HCT116 (cell line): ENCODE measurements at regions not wholly inside any gene's neighbourhood (a gene's known extent, or its start where the extent isn't known, plus 50 kb on each side); places are given as distances from the start of the nearest gene placed in this dataset.

ENCODE experiments used
- ATAC-seq: fragments of 200-7000 bp; cut with Tn5 transposase; 2 replicates; pipeline ENCODE4 v1.9.1; 2020; ENCODE audit warnings: mild to moderate bottlenecking, moderate library complexity
- BruUV-seq: library from RNA; stranded (reverse); fragments of 400-500 nt; replicated peaks from 2 replicates; lab custom pipeline; 2021; lab: Mats Ljungman, UMichigan
- CTCF ChIA-PET: fragments of 300-600 bp; sonication (Branson Sonifier 250); formaldehyde crosslinking; loops from one replicate; lab custom pipeline; 2021; ENCODE audit warnings: antibody characterized with exemption; lab: Charles Lee
- POLR2A ChIA-PET: fragments of 300-600, 350-600 bp; sonication (Branson Sonifier 250); formaldehyde crosslinking; loops from one replicate; lab custom pipeline; 2021; ENCODE audit warnings: antibody characterized with exemption; lab: Charles Lee
- RAD21 ChIA-PET, 2 experiments: fragments of 300-600 bp; sonication (Branson Sonifier 250); formaldehyde crosslinking; loops; one replicate each; lab custom pipeline; 2023; ENCODE audit warnings: low total read pairs in 2 of 2; ENCODE audit not compliant: uncharacterized antibody in 2 of 2, unreplicated experiment in 2 of 2, low non-redundant PET in 1 of 2; lab: Charles Lee
- DNase-seq: peaks from one replicate; pipeline ENCODE4 v3.0.0-alpha.2; 2010; ENCODE audit warnings: low read depth, low spot score
- H2AFZ ChIP-seq: fragments of 200-600 bp; shearing (Covaris generic), sonication (generic); 2 replicates; pipeline ENCODE4 v1.6.1; 2017; ENCODE audit warnings: low read depth, mixed run types, mixed read lengths, antibody characterized with exemption, low read length; ENCODE audit not compliant: poor library complexity, severe bottlenecking
- H3K27ac ChIP-seq: 2 replicates; pipeline ENCODE4 v1.5.1; 2012; ENCODE audit warnings: low read depth, low read length
- H3K27me3 ChIP-seq: fragments of 200-600 bp; sonication (generic); 2 replicates; pipeline ENCODE4 v1.6.1; 2016; ENCODE audit warnings: mixed run types, low read length, mixed read lengths; ENCODE audit not compliant: insufficient read depth
- H3K36me3 ChIP-seq, 2 experiments: fragments of 200-500 bp in 1 of 2; fragments of 200-600 bp in 1 of 2; sonication (Bioruptor generic) in 1 of 2; sonication (generic) in 1 of 2; 2 replicates each; pipeline versions ENCODE4 v1.5.1 to v1.6.1; 2014 to 2016; ENCODE audit warnings: low read length in 2 of 2, inconsistent platforms in 1 of 2, mixed read lengths in 1 of 2, mixed run types in 1 of 2; ENCODE audit not compliant: insufficient read depth in 2 of 2, control insufficient read depth in 1 of 2
- H3K4me1 ChIP-seq, 2 experiments: fragments of 200-600 bp in 1 of 2; sonication (generic) in 1 of 2; 2 replicates each; pipeline versions ENCODE4 v1.5.1 to v1.6.1; 2012 to 2017; ENCODE audit warnings: low read length in 2 of 2, inconsistent platforms in 1 of 2, mild to moderate bottlenecking in 1 of 2, mixed read lengths in 1 of 2, mixed run types in 1 of 2, moderate library complexity in 1 of 2; ENCODE audit not compliant: insufficient read depth in 2 of 2, control insufficient read depth in 1 of 2
- H3K4me2 ChIP-seq: fragments of 200-600 bp; sonication (generic); 2 replicates; pipeline ENCODE4 v1.6.1; 2017; ENCODE audit warnings: mixed run types, low read length, mixed read lengths
- H3K4me3 ChIP-seq, 2 experiments: fragments of 200-600 bp in 1 of 2; sonication (generic) in 1 of 2; replicated peaks in 1 of 2; 2 replicates each; pipeline ENCODE4 v1.5.1; 2011 to 2016; ENCODE audit warnings: low read length in 2 of 2, control low read depth in 1 of 2, low read depth in 1 of 2, mild to moderate bottlenecking in 1 of 2, mixed read lengths in 1 of 2, mixed run types in 1 of 2
- H3K79me2 ChIP-seq: fragments of 200-600 bp; sonication (generic); 2 replicates; pipeline ENCODE4 v1.6.1; 2017; ENCODE audit warnings: mild to moderate bottlenecking, mixed run types, low read length, moderate library complexity, mixed read lengths; ENCODE audit not compliant: insufficient read depth
- H3K9ac ChIP-seq: fragments of 200-600 bp; sonication (generic); 2 replicates; pipeline ENCODE4 v1.6.1; 2016; ENCODE audit warnings: low read length, mixed read lengths
- H3K9me2 ChIP-seq: fragments of 200-600 bp; sonication (generic), shearing (Covaris generic); 2 replicates; pipeline ENCODE4 v1.6.1; 2017; ENCODE audit warnings: mixed run types, mild to moderate bottlenecking, moderate library complexity; ENCODE audit not compliant: insufficient read depth
- H3K9me3 ChIP-seq, 2 experiments: fragments of 200-500 bp in 1 of 2; fragments of 200-600 bp in 1 of 2; sonication (Bioruptor generic) in 1 of 2; sonication (generic) in 1 of 2; 2 replicates each; pipeline ENCODE4 v1.6.1; 2014 to 2017; ENCODE audit warnings: low read length in 2 of 2, mixed read lengths in 2 of 2, inconsistent platforms in 1 of 2, low read depth in 1 of 2, mild to moderate bottlenecking in 1 of 2, mixed run types in 1 of 2, moderate library complexity in 1 of 2; ENCODE audit not compliant: control insufficient read depth in 1 of 2, insufficient read depth in 1 of 2
- H4K20me1 ChIP-seq: fragments of 200-600 bp; sonication (generic), shearing (Covaris generic); 2 replicates; pipeline ENCODE4 v1.6.1; 2017; ENCODE audit warnings: mixed run types, mild to moderate bottlenecking, moderate library complexity; ENCODE audit not compliant: insufficient read depth
- CBX3 ChIP-seq: IDR thresholded peaks from 2 replicates; pipeline ENCODE4 v1.6.1; 2012; ENCODE audit warnings: low read depth
- CEBPB ChIP-seq: IDR thresholded peaks from 2 replicates; pipeline ENCODE4 v1.6.1; 2012; ENCODE audit warnings: low read depth
- ELF1 ChIP-seq: IDR thresholded peaks from 2 replicates; pipeline ENCODE4 v1.6.1; 2012; ENCODE audit warnings: low read depth, borderline replicate concordance
- EZH2 ChIP-seq: fragments of 200-600 bp; sonication (generic); IDR thresholded peaks from 2 replicates; pipeline ENCODE4 v1.6.1; 2017; ENCODE audit warnings: antibody characterized with exemption, mixed run types
- EZH2phosphoT487 ChIP-seq: fragments of 200-600 bp; IDR thresholded peaks from 2 replicates; pipeline ENCODE4 v1.6.1; 2018; ENCODE audit warnings: antibody characterized with exemption, borderline replicate concordance
- FOSL1 ChIP-seq: IDR thresholded peaks from 2 replicates; pipeline ENCODE4 v1.6.1; 2012; ENCODE audit warnings: low read depth
- JUND ChIP-seq: IDR thresholded peaks from 2 replicates; pipeline ENCODE4 v1.6.1; 2012
- MAX ChIP-seq: IDR thresholded peaks from 2 replicates; pipeline ENCODE4 v1.6.1; 2012
- POLR2AphosphoS5 ChIP-seq: IDR thresholded peaks from 2 replicates; pipeline ENCODE4 v1.6.1; 2011; ENCODE audit warnings: mild to moderate bottlenecking, low read depth, low read length, moderate library complexity
- SIN3A ChIP-seq: IDR thresholded peaks from 2 replicates; pipeline ENCODE4 v1.6.1; 2012; ENCODE audit warnings: low read depth
- SP1 ChIP-seq: IDR thresholded peaks from 2 replicates; pipeline ENCODE4 v1.6.1; 2012; ENCODE audit warnings: low read depth
- SRF ChIP-seq: IDR thresholded peaks from 2 replicates; pipeline ENCODE4 v1.6.1; 2012; ENCODE audit warnings: low read depth
- TCF7L2 ChIP-seq: IDR thresholded peaks from 2 replicates; pipeline ENCODE4 v1.7.0; 2011; ENCODE audit warnings: borderline replicate concordance, inconsistent platforms; ENCODE audit not compliant: insufficient read depth, insufficient read length; ENCODE audit errors: extremely low read depth
- ZBTB33 ChIP-seq: IDR thresholded peaks from 2 replicates; pipeline ENCODE4 v1.6.1; 2011; ENCODE audit warnings: mild to moderate bottlenecking, low read length, moderate library complexity; ENCODE audit not compliant: insufficient replicate concordance; ENCODE audit errors: extremely low read depth
- ZFX ChIP-seq: fragments of 450-650 bp; IDR thresholded peaks from 2 replicates; pipeline ENCODE4 v1.6.1; 2017
- ZNF274 ChIP-seq: fragments of 200-500 bp; sonication (Bioruptor generic); IDR thresholded peaks from 2 replicates; pipeline ENCODE4 v1.6.1; 2014; ENCODE audit warnings: mild to moderate bottlenecking, low read depth, low read length, inconsistent platforms
- intact Hi-C: fragments of 100-400 bp; cut with micrococcal nuclease; formaldehyde crosslinking; loops from 2 replicates; pipeline ENCODE4 v1.10.0; 2022
- TF ChIP-seq, protein P1 (sequence below): IDR thresholded peaks from 2 replicates; pipeline ENCODE4 v1.6.1; 2012

DNA sequence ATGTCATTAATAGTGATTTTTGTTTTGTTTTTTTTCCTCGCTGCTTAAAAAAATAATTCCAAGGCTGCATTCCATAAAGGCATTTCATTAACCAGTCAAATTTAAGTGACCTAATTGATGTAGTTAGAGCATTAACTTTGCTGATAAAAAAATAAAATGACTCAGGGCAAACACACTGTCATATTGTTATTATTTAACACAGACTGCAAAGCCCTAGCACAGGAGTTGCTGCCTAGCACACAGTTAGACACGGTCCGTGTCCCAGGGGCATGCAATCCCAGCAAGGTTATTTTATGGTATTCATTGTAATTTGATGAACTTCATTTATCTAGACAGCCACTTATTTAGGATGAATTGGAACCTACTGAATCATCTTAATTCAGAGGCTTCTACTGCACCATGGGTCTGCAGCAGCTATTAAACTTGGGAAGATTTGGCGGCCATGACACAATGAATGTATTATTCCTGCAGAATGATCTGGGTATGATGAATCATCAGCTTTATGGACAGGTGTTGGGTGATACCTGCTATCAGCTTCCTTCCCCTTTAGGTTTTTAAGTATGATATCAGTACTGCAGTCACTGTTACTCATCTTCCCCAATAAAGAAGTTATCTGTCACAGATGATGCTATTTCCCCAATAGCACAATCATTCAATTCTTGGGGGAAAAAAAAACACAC is 182.7 kb downstream of the PPARGC1A start:
- Histone ChIP-seq H3K27ac (no peak overlapping the region), H3K9ac (no peak overlapping the region), H3K4me3 (no peak overlapping the region), H3K79me2 (no peaks in the 10 kb centered on the region), H3K4me2 (no peak overlapping the region), H3K4me1 (no peaks in the 10 kb centered on the region), H2AFZ (no peak overlapping the region), H3K9me2 (no peaks in the 10 kb centered on the region), H3K36me3 (no peaks in the 10 kb centered on the region), H4K20me1 (no peaks in the 10 kb centered on the region), H3K9me3 (peaks cover 0 to 21% of the 10 kb centered on the region in 2 experiments; a peak in 2 of 4 replicates), H3K27me3 (no peaks in the 10 kb centered on the region)
- TF ChIP-seq TCF7L2 (no peak), ZFX (no peak), SIN3A (no peak), CEBPB (no peak), JUND (no peak), CBX3 (no peak), EZH2 (no peak), ELF1 (no peak), MAX (no peak), POLR2AphosphoS5 (no peak), FOSL1 (no peak), SRF (no peak), ZBTB33 (no peak), EZH2phosphoT487 (no peak), ZNF274 (no peak), SP1 (no peak)
- TF ChIP-seq, protein P1, sequence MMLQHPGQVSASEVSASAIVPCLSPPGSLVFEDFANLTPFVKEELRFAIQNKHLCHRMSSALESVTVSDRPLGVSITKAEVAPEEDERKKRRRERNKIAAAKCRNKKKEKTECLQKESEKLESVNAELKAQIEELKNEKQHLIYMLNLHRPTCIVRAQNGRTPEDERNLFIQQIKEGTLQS = no peak
- ChIA-PET POLR2A (no interaction called here), RAD21 (no interaction called here), CTCF (no interaction called here)
- ATAC-seq = no peak
- intact Hi-C loops = no loop called here
- no peak for DNase-seq
- BruUV-seq = no TSS peak
